Endothelial cell of umbilical vein (primary cell): ENCODE measurements at regions not wholly inside any gene's neighbourhood (a gene's known extent, or its start where the extent isn't known, plus 50 kb on each side); places are given as distances from the start of the nearest gene placed in this dataset.

Source experiments
- CTCF ChIP-seq, 2 donors: IDR thresholded peaks; 1 replicate in 1 of 2; 2 replicates in 1 of 2; pipeline ENCODE4 v1.5.1; 2011; ENCODE audit warnings: low read length in 2 of 2, mild to moderate bottlenecking in 2 of 2, moderate library complexity in 2 of 2, control low read depth in 1 of 2, inconsistent platforms in 1 of 2, low read depth in 1 of 2; ENCODE audit not compliant: insufficient read depth in 1 of 2; ENCODE audit errors: extremely low read depth in 1 of 2
- EZH2 ChIP-seq: IDR thresholded peaks from 2 replicates; pipeline ENCODE4 v1.6.1; 2012; ENCODE audit warnings: borderline replicate concordance, low read depth, mild to moderate bottlenecking, moderate library complexity, low read length, inconsistent platforms; ENCODE audit not compliant: severe bottlenecking
- POLR2A ChIP-seq: IDR thresholded peaks from 2 replicates; pipeline ENCODE4 v1.6.1; 2012; ENCODE audit warnings: low read depth, mild to moderate bottlenecking, control low read depth, low read length

GRCh38 chr9:15010581-15010980, 100.4 kb upstream of the FREM1 start:
- TF ChIP-seq CTCF (IDR thresholded peaks at IDR 0.05; ENCODE audit: extremely low read depth in 1 of 2, insufficient read depth in 1 of 2, low read depth in 1 of 2, low read length in 2 of 2) (no peak), POLR2A (no peak), EZH2 (no peak)
